ENCODE measurements at regions not wholly inside any gene's neighbourhood (a gene's known extent, or its start where the extent isn't known, plus 50 kb on each side); places are given as distances from the start of the nearest gene placed in this dataset.

DNA sequence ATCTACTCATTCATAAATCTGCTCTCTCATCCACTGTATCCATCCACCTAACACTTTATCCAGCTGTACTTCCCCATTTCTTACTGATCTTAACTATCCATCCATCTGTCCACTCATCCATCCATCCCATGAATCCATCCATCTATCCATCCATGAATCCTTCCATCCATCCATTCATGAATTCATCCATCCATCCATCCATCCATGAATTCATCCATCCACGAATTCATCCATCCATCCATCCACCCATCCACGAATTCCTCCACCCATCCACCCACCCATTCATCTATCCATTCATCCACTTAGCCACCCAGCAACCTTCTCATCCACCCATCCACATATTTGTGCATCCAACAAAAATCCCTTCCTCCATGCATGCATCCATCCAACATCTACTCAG, 128.6 kb upstream of the MYL2 start:
- Mint-ChIP-seq H3K4me1 (ENCODE audit: low read depth, unreplicated experiment) (no peaks in the 10 kb centered on the region), H3K4me3 (ENCODE audit: unreplicated experiment) (no peak overlapping the region), H3K27me3 (ENCODE audit: low read depth, unreplicated experiment) (peaks cover 24% of the 10 kb centered on the region), H3K9me3 (ENCODE audit: unreplicated experiment) (peaks cover 1% of the 10 kb centered on the region), H3K27ac (ENCODE audit: unreplicated experiment) (no peak overlapping the region), H3K36me3 (ENCODE audit: low read depth, unreplicated experiment) (no peaks in the 10 kb centered on the region)
- Histone ChIP-seq H3K36me3 (ENCODE audit: insufficient read depth, low read length) (no peaks in the 10 kb centered on the region), H3K9me3 (ENCODE audit: insufficient read depth, low read depth, low read length) (no peaks in the 10 kb centered on the region), H4K20me1 (ENCODE audit: insufficient read depth, low read length) (no peaks in the 10 kb centered on the region), H3K4me1 (ENCODE audit: insufficient read depth, low read length) (no peaks in the 10 kb centered on the region), H3K4me2 (ENCODE audit: low read length) (no peak overlapping the region), H3K27me3 (ENCODE audit: insufficient read depth, low read length) (peaks cover 2% of the 10 kb centered on the region), H3K27ac (ENCODE audit: low read depth, low read length) (no peak overlapping the region), H3K79me2 (ENCODE audit: insufficient read depth, low read length) (no peaks in the 10 kb centered on the region), H3K4me3 (ENCODE audit: insufficient read depth, low read depth, low read length) (no peak overlapping the region), H3K9ac (ENCODE audit: low read length) (no peak overlapping the region), H2AFZ (ENCODE audit: low read depth, low read length) (no peak overlapping the region)
- TF ChIP-seq, protein P1, sequence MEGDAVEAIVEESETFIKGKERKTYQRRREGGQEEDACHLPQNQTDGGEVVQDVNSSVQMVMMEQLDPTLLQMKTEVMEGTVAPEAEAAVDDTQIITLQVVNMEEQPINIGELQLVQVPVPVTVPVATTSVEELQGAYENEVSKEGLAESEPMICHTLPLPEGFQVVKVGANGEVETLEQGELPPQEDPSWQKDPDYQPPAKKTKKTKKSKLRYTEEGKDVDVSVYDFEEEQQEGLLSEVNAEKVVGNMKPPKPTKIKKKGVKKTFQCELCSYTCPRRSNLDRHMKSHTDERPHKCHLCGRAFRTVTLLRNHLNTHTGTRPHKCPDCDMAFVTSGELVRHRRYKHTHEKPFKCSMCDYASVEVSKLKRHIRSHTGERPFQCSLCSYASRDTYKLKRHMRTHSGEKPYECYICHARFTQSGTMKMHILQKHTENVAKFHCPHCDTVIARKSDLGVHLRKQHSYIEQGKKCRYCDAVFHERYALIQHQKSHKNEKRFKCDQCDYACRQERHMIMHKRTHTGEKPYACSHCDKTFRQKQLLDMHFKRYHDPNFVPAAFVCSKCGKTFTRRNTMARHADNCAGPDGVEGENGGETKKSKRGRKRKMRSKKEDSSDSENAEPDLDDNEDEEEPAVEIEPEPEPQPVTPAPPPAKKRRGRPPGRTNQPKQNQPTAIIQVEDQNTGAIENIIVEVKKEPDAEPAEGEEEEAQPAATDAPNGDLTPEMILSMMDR (IDR thresholded peaks at IDR 0.05; ENCODE audit: insufficient read depth, low read depth, low read length), result no peak
- TF ChIP-seq EZH2 (IDR thresholded peaks at IDR 0.05; ENCODE audit: insufficient read depth, low read length), result no peak
- FAIRE-seq, result no peak
- no peak for DNase-seq (ENCODE audit: low read depth)

DNA sequence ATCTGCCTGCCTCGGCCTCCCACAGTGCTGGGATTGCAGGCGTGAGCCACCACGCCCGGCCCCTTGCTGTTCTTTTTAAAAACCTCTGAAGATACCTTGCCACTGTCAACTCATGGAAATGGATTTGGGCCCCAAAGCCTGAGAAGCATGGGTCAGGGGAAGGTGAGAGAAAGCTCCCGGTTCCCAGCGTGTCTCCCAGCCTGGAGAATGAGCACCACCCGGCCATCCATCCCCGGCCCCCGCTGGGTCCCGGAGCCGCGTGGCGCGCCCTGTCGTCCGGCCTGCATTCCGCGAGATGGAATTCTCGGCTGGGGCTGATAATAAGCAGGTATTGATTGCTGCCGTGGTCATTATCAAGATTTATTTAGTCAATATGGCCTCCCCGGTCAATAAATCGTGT, 126.5 kb upstream of the MYL2 start:
- H3K4me3 ChIP-seq (ENCODE audit: insufficient read depth, low read depth, low read length), result no peak overlapping the region
- DNase-seq (ENCODE audit: low read depth) (no peak), FAIRE-seq (no peak)
- H3K4me1 Mint-ChIP-seq (ENCODE audit: low read depth, unreplicated experiment), result no peaks in the 10 kb centered on the region
- H3K4me2 ChIP-seq (ENCODE audit: low read length), result no peak overlapping the region
- H3K79me2 ChIP-seq (ENCODE audit: insufficient read depth, low read length), result no peaks in the 10 kb centered on the region
- no peaks in the 10 kb centered on the region for H3K36me3 Mint-ChIP-seq (ENCODE audit: low read depth, unreplicated experiment)
- H3K27ac ChIP-seq (ENCODE audit: low read depth, low read length), result no peak overlapping the region
- TF ChIP-seq, protein P1 (IDR thresholded peaks at IDR 0.05; ENCODE audit: insufficient read depth, low read depth, low read length), result no peak
- no peak for TF ChIP-seq EZH2 (IDR thresholded peaks at IDR 0.05; ENCODE audit: insufficient read depth, low read length)
- no peaks in the 10 kb centered on the region for H4K20me1 ChIP-seq (ENCODE audit: insufficient read depth, low read length)
- no peaks in the 10 kb centered on the region for H3K27me3 ChIP-seq (ENCODE audit: insufficient read depth, low read length)
- no peak overlapping the region for H3K4me3 Mint-ChIP-seq (ENCODE audit: unreplicated experiment)
- H3K4me1 ChIP-seq (ENCODE audit: insufficient read depth, low read length), result no peaks in the 10 kb centered on the region
- H3K27me3 Mint-ChIP-seq (ENCODE audit: low read depth, unreplicated experiment), result peaks cover 27% of the 10 kb centered on the region
- no peak overlapping the region for H2AFZ ChIP-seq (ENCODE audit: low read depth, low read length)
- H3K36me3 ChIP-seq (ENCODE audit: insufficient read depth, low read length), result no peaks in the 10 kb centered on the region
- no peak overlapping the region for H3K27ac Mint-ChIP-seq (ENCODE audit: unreplicated experiment)
- no peak overlapping the region for H3K9ac ChIP-seq (ENCODE audit: low read length)
- peaks cover 1% of the 10 kb centered on the region for H3K9me3 Mint-ChIP-seq (ENCODE audit: unreplicated experiment)
- H3K9me3 ChIP-seq (ENCODE audit: insufficient read depth, low read depth, low read length), result no peaks in the 10 kb centered on the region

DNA sequence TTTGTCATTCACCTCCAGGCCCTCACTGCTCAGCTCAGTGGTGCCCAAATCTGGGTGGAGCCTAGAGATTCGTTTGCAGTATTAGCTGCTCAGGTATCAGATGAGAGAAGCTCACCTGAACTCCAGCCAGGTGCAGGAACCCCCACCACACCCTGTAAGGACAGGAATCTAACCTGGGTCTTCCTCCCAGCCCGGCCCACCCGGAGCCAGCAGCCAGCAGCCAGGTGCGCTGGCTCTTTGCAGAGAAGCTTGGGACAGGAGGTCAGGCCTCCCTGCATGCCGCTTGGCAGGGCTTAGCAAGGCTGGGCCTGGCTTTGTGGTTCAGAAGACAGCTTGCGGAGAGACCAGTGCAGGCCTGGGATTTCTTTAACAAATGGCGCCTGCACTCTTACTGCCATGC, 125.6 kb upstream of the MYL2 start:
- H3K4me3 ChIP-seq (ENCODE audit: insufficient read depth, low read depth, low read length), result no peak overlapping the region
- no peaks in the 10 kb centered on the region for H3K36me3 ChIP-seq (ENCODE audit: insufficient read depth, low read length)
- Mint-ChIP-seq H3K27me3 (ENCODE audit: low read depth, unreplicated experiment) (peaks cover 29% of the 10 kb centered on the region), H3K4me1 (ENCODE audit: low read depth, unreplicated experiment) (no peaks in the 10 kb centered on the region), H3K36me3 (ENCODE audit: low read depth, unreplicated experiment) (no peaks in the 10 kb centered on the region), H3K4me3 (ENCODE audit: unreplicated experiment) (no peak overlapping the region), H3K27ac (ENCODE audit: unreplicated experiment) (no peak overlapping the region), H3K9me3 (ENCODE audit: unreplicated experiment) (peaks cover 1% of the 10 kb centered on the region)
- H3K79me2 ChIP-seq (ENCODE audit: insufficient read depth, low read length), result no peaks in the 10 kb centered on the region
- no peak overlapping the region for H3K4me2 ChIP-seq (ENCODE audit: low read length)
- H3K27me3 ChIP-seq (ENCODE audit: insufficient read depth, low read length), result no peaks in the 10 kb centered on the region
- no peak overlapping the region for H2AFZ ChIP-seq (ENCODE audit: low read depth, low read length)
- H3K9me3 ChIP-seq (ENCODE audit: insufficient read depth, low read depth, low read length), result no peaks in the 10 kb centered on the region
- H3K27ac ChIP-seq (ENCODE audit: low read depth, low read length), result no peak overlapping the region
- H3K4me1 ChIP-seq (ENCODE audit: insufficient read depth, low read length), result no peaks in the 10 kb centered on the region
- H4K20me1 ChIP-seq (ENCODE audit: insufficient read depth, low read length), result no peaks in the 10 kb centered on the region
- FAIRE-seq (no peak), DNase-seq (ENCODE audit: low read depth) (no peak)
- no peak overlapping the region for H3K9ac ChIP-seq (ENCODE audit: low read length)
- TF ChIP-seq EZH2 (IDR thresholded peaks at IDR 0.05; ENCODE audit: insufficient read depth, low read length), result no peak
- TF ChIP-seq, protein P1 (IDR thresholded peaks at IDR 0.05; ENCODE audit: insufficient read depth, low read depth, low read length), result no peak
